GM23338 (cell line): ENCODE measurements at regions not wholly inside any gene's neighbourhood (a gene's known extent, or its start where the extent isn't known, plus 50 kb on each side); places are given as distances from the start of the nearest gene placed in this dataset.

Experiments used
- ATAC-seq: fragments of 200-7000 bp; cut with Tn5 transposase; 3 replicates; pipeline ENCODE4 v1.9.1; 2020
- DNase-seq: peaks from one replicate; pipeline ENCODE4 v3.0.0-alpha.2; 2015; ENCODE audit warnings: low spot score
- H2AFZ ChIP-seq: fragments of 200-600 bp; sonication (generic); 2 replicates; pipeline ENCODE4 v1.8.0; 2016; ENCODE audit warnings: antibody characterized with exemption, mild to moderate bottlenecking, moderate library complexity
- H3F3A ChIP-seq: fragments of 200-600 bp; sonication (generic); replicated peaks from 2 replicates; pipeline ENCODE4 v1.8.0; 2017; ENCODE audit warnings: antibody characterized with exemption, mixed run types, low read depth
- H3K27ac ChIP-seq: fragments of 200-600 bp; sonication (generic); 2 replicates; pipeline ENCODE4 v1.6.1; 2016; ENCODE audit warnings: low read depth
- H3K27me3 ChIP-seq: fragments of 200-600 bp; sonication (generic); 2 replicates; pipeline ENCODE4 v1.8.0; 2016; ENCODE audit warnings: mild to moderate bottlenecking, mixed run types, moderate library complexity; ENCODE audit not compliant: insufficient read depth
- H3K36me3 ChIP-seq: fragments of 200-600 bp; sonication (generic); 2 replicates; pipeline ENCODE4 v1.8.0; 2016; ENCODE audit warnings: mild to moderate bottlenecking; ENCODE audit not compliant: insufficient read depth
- H3K4me1 ChIP-seq: fragments of 200-600 bp; sonication (generic); 2 replicates; pipeline ENCODE4 v1.8.0; 2016; ENCODE audit warnings: mild to moderate bottlenecking, moderate library complexity; ENCODE audit not compliant: insufficient read depth
- H3K4me2 ChIP-seq: fragments of 200-600 bp; sonication (generic); 2 replicates; pipeline ENCODE4 v1.7.1; 2017; ENCODE audit warnings: mixed run types
- H3K4me3 ChIP-seq: fragments of 200-600 bp; sonication (generic); 2 replicates; pipeline ENCODE4 v1.6.1; 2016; ENCODE audit warnings: mixed run types
- H3K79me2 ChIP-seq: fragments of 200-600 bp; sonication (generic); replicated peaks from 2 replicates; pipeline ENCODE4 v1.8.0; 2017; ENCODE audit warnings: mild to moderate bottlenecking; ENCODE audit not compliant: insufficient read depth
- H3K9me2 ChIP-seq: fragments of 200-600 bp; sonication (generic); 2 replicates; pipeline ENCODE4 v1.8.0; 2017; ENCODE audit not compliant: insufficient read depth
- H4K20me1 ChIP-seq: fragments of 200-600 bp; sonication (generic); replicated peaks from 2 replicates; pipeline ENCODE4 v1.8.0; 2017; ENCODE audit warnings: mild to moderate bottlenecking; ENCODE audit not compliant: insufficient read depth
- H3K27ac Mint-ChIP-seq: 2 replicates; pipeline ENCODE4 v1.8.0; 2020; ENCODE audit warnings: inconsistent platforms, mild to moderate bottlenecking, moderate library complexity, mixed read lengths
- H3K27me3 Mint-ChIP-seq: 3 replicates; pipeline ENCODE4 v1.8.0; 2022; ENCODE audit warnings: low read depth, mild to moderate bottlenecking, moderate library complexity, mixed read lengths, inconsistent platforms; ENCODE audit not compliant: insufficient read depth, poor library complexity
- H3K36me3 Mint-ChIP-seq: 3 replicates; pipeline ENCODE4 v1.8.0; 2021; ENCODE audit warnings: low read depth, mild to moderate bottlenecking, inconsistent platforms, moderate library complexity, mixed read lengths
- H3K4me1 Mint-ChIP-seq: 3 replicates; pipeline ENCODE4 v1.8.0; 2020; ENCODE audit warnings: mild to moderate bottlenecking, inconsistent platforms, mixed read lengths
- H3K4me3 Mint-ChIP-seq: 3 replicates; pipeline ENCODE4 v1.8.0; 2021; ENCODE audit warnings: moderate library complexity, mild to moderate bottlenecking, inconsistent platforms, mixed read lengths
- H3K9me3 Mint-ChIP-seq: 3 replicates; pipeline ENCODE4 v1.8.0; 2020; ENCODE audit warnings: moderate library complexity, mild to moderate bottlenecking, inconsistent platforms, mixed read lengths
- CREB1 ChIP-seq: fragments of 250-450 bp; sonication (Bioruptor Pico); IDR thresholded peaks from 2 replicates; pipeline ENCODE4 v1.5.0; 2020; ENCODE audit warnings: low read depth, mild to moderate bottlenecking, moderate library complexity
- EZH2 ChIP-seq: fragments of 200-600 bp; sonication (generic); IDR thresholded peaks from one replicate; pipeline ENCODE4 v1.8.0; 2017; ENCODE audit warnings: antibody characterized with exemption, mild to moderate bottlenecking, low read depth; ENCODE audit not compliant: unreplicated experiment
- NANOG ChIP-seq: IDR thresholded peaks from 2 replicates; pipeline ENCODE4 v1.6.1; 2016; ENCODE audit warnings: antibody characterized with exemption, borderline replicate concordance
- STAT1 ChIP-seq: IDR thresholded peaks from one replicate; pipeline ENCODE4 v1.6.1; 2016; ENCODE audit warnings: antibody characterized with exemption; ENCODE audit not compliant: unreplicated experiment
- ZNF114 ChIP-seq: fragments of 250-450 bp; sonication (Bioruptor Pico); IDR thresholded peaks from 2 replicates; pipeline ENCODE4 v1.5.0; 2020; ENCODE audit warnings: mild to moderate bottlenecking, moderate library complexity
- ZNF331 ChIP-seq: fragments of 250-450 bp; sonication (Bioruptor Pico); IDR thresholded peaks from 2 replicates; pipeline ENCODE4 v1.5.0; 2020; ENCODE audit warnings: low read depth, mild to moderate bottlenecking, moderate library complexity
- TF ChIP-seq, protein P1 (sequence below): IDR thresholded peaks from 2 replicates; pipeline ENCODE4 v1.6.1; 2016; ENCODE audit warnings: antibody characterized with exemption
- TF ChIP-seq, protein P2 (sequence below): fragments of 250-450 bp; sonication (Bioruptor Pico); IDR thresholded peaks from 2 replicates; pipeline ENCODE4 v1.5.0; 2020; ENCODE audit warnings: mild to moderate bottlenecking, moderate library complexity

DNA sequence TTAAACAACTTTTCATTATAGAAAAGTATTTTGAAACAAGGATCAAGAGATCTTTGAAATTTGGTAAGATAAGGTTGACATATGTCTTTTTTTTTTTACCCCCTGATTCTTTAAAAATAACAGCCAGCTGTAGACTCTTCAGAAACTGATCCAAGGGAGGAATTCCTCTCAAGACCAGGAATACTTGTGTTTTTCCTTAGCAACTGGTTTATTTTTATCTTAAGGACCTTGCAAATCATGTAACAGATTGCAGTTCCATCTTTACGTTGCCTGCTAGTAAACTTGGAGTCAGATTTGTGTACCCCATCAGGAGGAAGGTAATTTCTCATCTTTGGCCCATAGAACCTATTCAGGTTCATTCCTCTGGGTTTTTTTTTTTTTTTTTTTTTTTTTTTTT lies 71.6 kb downstream of the BOLA3 start:
- Histone ChIP-seq H2AFZ (no peak overlapping the region), H3K9me2 (no peaks in the 10 kb centered on the region), H3K79me2 (0 out of 2 replicates have a peak, but pooled peaks cover 3% of the 10 kb centered on the region), H3K4me2 (no peak overlapping the region), H3F3A (0 out of 2 replicates have a peak, but pooled peaks cover 4% of the 10 kb centered on the region), H3K27me3 (no peaks in the 10 kb centered on the region), H3K27ac (no peak overlapping the region), H3K4me3 (no peak overlapping the region), H3K36me3 (0 out of 2 replicates have a peak, but pooled peaks cover 3% of the 10 kb centered on the region), H3K4me1 (no peaks in the 10 kb centered on the region), H4K20me1 (peaks cover 39% of the 10 kb centered on the region)
- TF ChIP-seq ZNF331 (CRISPR knock-in tag), result no peak
- TF ChIP-seq EZH2, result no peak
- TF ChIP-seq NANOG, result no peak
- TF ChIP-seq ZNF114, result no peak
- TF ChIP-seq, protein P1, sequence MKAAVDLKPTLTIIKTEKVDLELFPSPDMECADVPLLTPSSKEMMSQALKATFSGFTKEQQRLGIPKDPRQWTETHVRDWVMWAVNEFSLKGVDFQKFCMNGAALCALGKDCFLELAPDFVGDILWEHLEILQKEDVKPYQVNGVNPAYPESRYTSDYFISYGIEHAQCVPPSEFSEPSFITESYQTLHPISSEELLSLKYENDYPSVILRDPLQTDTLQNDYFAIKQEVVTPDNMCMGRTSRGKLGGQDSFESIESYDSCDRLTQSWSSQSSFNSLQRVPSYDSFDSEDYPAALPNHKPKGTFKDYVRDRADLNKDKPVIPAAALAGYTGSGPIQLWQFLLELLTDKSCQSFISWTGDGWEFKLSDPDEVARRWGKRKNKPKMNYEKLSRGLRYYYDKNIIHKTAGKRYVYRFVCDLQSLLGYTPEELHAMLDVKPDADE, result no peak
- no peak for TF ChIP-seq STAT1
- TF ChIP-seq CREB1 (CRISPR knock-in tag), result no peak
- TF ChIP-seq, protein P2, sequence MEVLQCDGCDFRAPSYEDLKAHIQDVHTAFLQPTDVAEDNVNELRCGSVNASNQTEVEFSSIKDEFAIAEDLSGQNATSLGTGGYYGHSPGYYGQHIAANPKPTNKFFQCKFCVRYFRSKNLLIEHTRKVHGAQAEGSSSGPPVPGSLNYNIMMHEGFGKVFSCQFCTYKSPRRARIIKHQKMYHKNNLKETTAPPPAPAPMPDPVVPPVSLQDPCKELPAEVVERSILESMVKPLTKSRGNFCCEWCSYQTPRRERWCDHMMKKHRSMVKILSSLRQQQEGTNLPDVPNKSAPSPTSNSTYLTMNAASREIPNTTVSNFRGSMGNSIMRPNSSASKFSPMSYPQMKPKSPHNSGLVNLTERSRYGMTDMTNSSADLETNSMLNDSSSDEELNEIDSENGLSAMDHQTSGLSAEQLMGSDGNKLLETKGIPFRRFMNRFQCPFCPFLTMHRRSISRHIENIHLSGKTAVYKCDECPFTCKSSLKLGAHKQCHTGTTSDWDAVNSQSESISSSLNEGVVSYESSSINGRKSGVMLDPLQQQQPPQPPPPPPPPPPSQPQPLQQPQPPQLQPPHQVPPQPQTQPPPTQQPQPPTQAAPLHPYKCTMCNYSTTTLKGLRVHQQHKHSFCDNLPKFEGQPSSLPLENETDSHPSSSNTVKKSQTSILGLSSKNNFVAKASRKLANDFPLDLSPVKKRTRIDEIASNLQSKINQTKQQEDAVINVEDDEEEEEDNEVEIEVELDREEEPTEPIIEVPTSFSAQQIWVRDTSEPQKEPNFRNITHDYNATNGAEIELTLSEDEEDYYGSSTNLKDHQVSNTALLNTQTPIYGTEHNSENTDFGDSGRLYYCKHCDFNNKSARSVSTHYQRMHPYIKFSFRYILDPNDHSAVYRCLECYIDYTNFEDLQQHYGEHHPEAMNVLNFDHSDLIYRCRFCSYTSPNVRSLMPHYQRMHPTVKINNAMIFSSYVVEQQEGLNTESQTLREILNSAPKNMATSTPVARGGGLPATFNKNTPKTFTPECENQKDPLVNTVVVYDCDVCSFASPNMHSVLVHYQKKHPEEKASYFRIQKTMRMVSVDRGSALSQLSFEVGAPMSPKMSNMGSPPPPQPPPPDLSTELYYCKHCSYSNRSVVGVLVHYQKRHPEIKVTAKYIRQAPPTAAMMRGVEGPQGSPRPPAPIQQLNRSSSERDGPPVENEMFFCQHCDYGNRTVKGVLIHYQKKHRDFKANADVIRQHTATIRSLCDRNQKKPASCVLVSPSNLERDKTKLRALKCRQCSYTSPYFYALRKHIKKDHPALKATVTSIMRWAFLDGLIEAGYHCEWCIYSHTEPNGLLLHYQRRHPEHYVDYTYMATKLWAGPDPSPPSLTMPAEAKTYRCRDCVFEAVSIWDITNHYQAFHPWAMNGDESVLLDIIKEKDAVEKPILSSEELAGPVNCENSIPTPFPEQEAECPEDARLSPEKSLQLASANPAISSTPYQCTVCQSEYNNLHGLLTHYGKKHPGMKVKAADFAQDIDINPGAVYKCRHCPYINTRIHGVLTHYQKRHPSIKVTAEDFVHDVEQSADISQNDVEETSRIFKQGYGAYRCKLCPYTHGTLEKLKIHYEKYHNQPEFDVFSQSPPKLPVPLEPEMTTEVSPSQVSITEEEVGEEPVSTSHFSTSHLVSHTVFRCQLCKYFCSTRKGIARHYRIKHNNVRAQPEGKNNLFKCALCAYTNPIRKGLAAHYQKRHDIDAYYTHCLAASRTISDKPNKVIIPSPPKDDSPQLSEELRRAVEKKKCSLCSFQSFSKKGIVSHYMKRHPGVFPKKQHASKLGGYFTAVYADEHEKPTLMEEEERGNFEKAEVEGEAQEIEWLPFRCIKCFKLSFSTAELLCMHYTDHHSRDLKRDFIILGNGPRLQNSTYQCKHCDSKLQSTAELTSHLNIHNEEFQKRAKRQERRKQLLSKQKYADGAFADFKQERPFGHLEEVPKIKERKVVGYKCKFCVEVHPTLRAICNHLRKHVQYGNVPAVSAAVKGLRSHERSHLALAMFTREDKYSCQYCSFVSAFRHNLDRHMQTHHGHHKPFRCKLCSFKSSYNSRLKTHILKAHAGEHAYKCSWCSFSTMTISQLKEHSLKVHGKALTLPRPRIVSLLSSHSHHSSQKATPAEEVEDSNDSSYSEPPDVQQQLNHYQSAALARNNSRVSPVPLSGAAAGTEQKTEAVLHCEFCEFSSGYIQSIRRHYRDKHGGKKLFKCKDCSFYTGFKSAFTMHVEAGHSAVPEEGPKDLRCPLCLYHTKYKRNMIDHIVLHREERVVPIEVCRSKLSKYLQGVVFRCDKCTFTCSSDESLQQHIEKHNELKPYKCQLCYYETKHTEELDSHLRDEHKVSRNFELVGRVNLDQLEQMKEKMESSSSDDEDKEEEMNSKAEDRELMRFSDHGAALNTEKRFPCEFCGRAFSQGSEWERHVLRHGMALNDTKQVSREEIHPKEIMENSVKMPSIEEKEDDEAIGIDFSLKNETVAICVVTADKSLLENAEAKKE (CRISPR knock-in tag), result no peak
- H3K4me1 Mint-ChIP-seq, result no peaks in the 10 kb centered on the region
- H3K9me3 Mint-ChIP-seq, result no peaks in the 10 kb centered on the region; the same call in 2 of the 3 replicates
- DNase-seq (no peak), ATAC-seq (no peak)
- H3K27ac Mint-ChIP-seq, result no peak overlapping the region
- peaks cover 13% of the 10 kb centered on the region; the same call in 2 of the 3 replicates for H3K36me3 Mint-ChIP-seq
- no peak overlapping the region for H3K4me3 Mint-ChIP-seq
- peaks cover 6% of the 10 kb centered on the region for H3K27me3 Mint-ChIP-seq
